ENCODE measurements at regions not wholly inside any gene's neighbourhood (a gene's known extent, or its start where the extent isn't known, plus 50 kb on each side); places are given as distances from the start of the nearest gene placed in this dataset.

GRCh38 chr6:133680994-133681393, 207.9 kb upstream of the TCF21 start:
- TF ChIP-seq CTCF (conservative IDR thresholded peaks at IDR 0.05), result no peak
- Mint-ChIP-seq H3K36me3 (no peaks in the 10 kb centered on the region), H3K4me3 (no peak overlapping the region), H3K27ac (no peak overlapping the region), H3K9me3 (no peaks in the 10 kb centered on the region), H3K4me1 (ENCODE audit: unreplicated experiment) (no peaks in the 10 kb centered on the region), H3K27me3 (no peaks in the 10 kb centered on the region)
- DNase-seq (ENCODE audit: extremely low spot score, unreplicated experiment), result no peak

GRCh38 chr6:133681891-133682290, 207.0 kb upstream of the TCF21 start:
- H3K4me1 Mint-ChIP-seq (ENCODE audit: unreplicated experiment), result no peaks in the 10 kb centered on the region
- no peaks in the 10 kb centered on the region for H3K9me3 Mint-ChIP-seq
- no peak overlapping the region for H3K4me3 Mint-ChIP-seq
- H3K36me3 Mint-ChIP-seq, result no peaks in the 10 kb centered on the region
- H3K27ac Mint-ChIP-seq, result no peak overlapping the region
- no peak for DNase-seq (ENCODE audit: extremely low spot score, unreplicated experiment)
- TF ChIP-seq CTCF (conservative IDR thresholded peaks at IDR 0.05), result no peak
- H3K27me3 Mint-ChIP-seq, result no peaks in the 10 kb centered on the region

- no peak for DNase-seq (ENCODE audit: extremely low spot score, unreplicated experiment)
- H3K27ac Mint-ChIP-seq, result no peak overlapping the region
- H3K9me3 Mint-ChIP-seq, result no peaks in the 10 kb centered on the region
These were observed 206.2 kb upstream of the TCF21 start for GRCh38 chr6:133682506-133683307.

GRCh38 chr6:133683308-133683580, 205.7 kb upstream of the TCF21 start:
- Mint-ChIP-seq H3K4me1 (ENCODE audit: unreplicated experiment) (no peaks in the 10 kb centered on the region), H3K36me3 (no peaks in the 10 kb centered on the region), H3K27me3 (peaks cover 3% of the 10 kb centered on the region), H3K4me3 (no peak overlapping the region), H3K9me3 (no peaks in the 10 kb centered on the region), H3K27ac (no peak overlapping the region)
- no peak for TF ChIP-seq CTCF (conservative IDR thresholded peaks at IDR 0.05)
- DNase-seq (ENCODE audit: extremely low spot score, unreplicated experiment), result no peak

More at GRCh38 chr6:133682506-133683307, 206.2 kb upstream of the TCF21 start:
- no peaks in the 10 kb centered on the region for H3K36me3 Mint-ChIP-seq
- peaks cover 3% of the 10 kb centered on the region for H3K27me3 Mint-ChIP-seq
- no peak for TF ChIP-seq CTCF (conservative IDR thresholded peaks at IDR 0.05)
- no peak overlapping the region for H3K4me3 Mint-ChIP-seq
- no peaks in the 10 kb centered on the region for H3K4me1 Mint-ChIP-seq (ENCODE audit: unreplicated experiment)

GRCh38 chr6:133683606-133684005, 205.3 kb upstream of the TCF21 start:
- H3K27me3 Mint-ChIP-seq, result peaks cover 6% of the 10 kb centered on the region
- H3K4me3 Mint-ChIP-seq, result no peak overlapping the region
- no peaks in the 10 kb centered on the region for H3K4me1 Mint-ChIP-seq (ENCODE audit: unreplicated experiment)
- no peaks in the 10 kb centered on the region for H3K36me3 Mint-ChIP-seq
- no peak for TF ChIP-seq CTCF (conservative IDR thresholded peaks at IDR 0.05)
- DNase-seq (ENCODE audit: extremely low spot score, unreplicated experiment), result no peak
- H3K27ac Mint-ChIP-seq, result no peak overlapping the region
- no peaks in the 10 kb centered on the region for H3K9me3 Mint-ChIP-seq
